Fibroblast of lung (primary cell): ENCODE measurements at regions not wholly inside any gene's neighbourhood (a gene's known extent, or its start where the extent isn't known, plus 50 kb on each side); places are given as distances from the start of the nearest gene placed in this dataset.

Experiments
- DNase-seq, 2 donors: peaks; one replicate each; pipeline versions ENCODE4 v3.0.0 to v3.0.0-alpha.2; 2010; ENCODE audit warnings: low read depth in 2 of 2
- H2AFZ ChIP-seq: 2 replicates; pipeline ENCODE4 v1.5.1; 2012; ENCODE audit warnings: low read length, control low read depth, inconsistent platforms
- H3K27ac ChIP-seq: 2 replicates; pipeline ENCODE4 v1.5.1; 2011; ENCODE audit warnings: low read length, control low read depth; ENCODE audit not compliant: insufficient read depth
- H3K27me3 ChIP-seq: 2 replicates; pipeline ENCODE4 v1.5.1; 2011; ENCODE audit warnings: mild to moderate bottlenecking, low read length; ENCODE audit not compliant: control insufficient read depth, insufficient read depth
- H3K36me3 ChIP-seq: 2 replicates; pipeline ENCODE4 v1.5.1; 2011; ENCODE audit warnings: low read length; ENCODE audit not compliant: control insufficient read depth, insufficient read depth
- H3K4me1 ChIP-seq: 2 replicates; pipeline ENCODE4 v1.5.1; 2011; ENCODE audit warnings: low read length; ENCODE audit not compliant: control insufficient read depth, insufficient read depth; ENCODE audit errors: extremely low read depth
- H3K4me2 ChIP-seq: 2 replicates; pipeline ENCODE4 v1.5.1; 2011; ENCODE audit warnings: low read length, control low read depth; ENCODE audit not compliant: insufficient read depth; ENCODE audit errors: extremely low read depth
- H3K4me3 ChIP-seq, 4 experiments: fragments of 200-600 bp in 1 of 4; sonication (generic) in 1 of 4; replicated peaks in 1 of 4; 2 replicates each; pipeline ENCODE4 v1.5.1; 2011 to 2016; ENCODE audit warnings: low read length in 4 of 4, low read depth in 3 of 4, mild to moderate bottlenecking in 3 of 4, control low read depth in 2 of 4, inconsistent platforms in 1 of 4, mixed read lengths in 1 of 4; ENCODE audit not compliant: insufficient read depth in 1 of 4; ENCODE audit errors: control extremely low read depth in 1 of 4
- H3K79me2 ChIP-seq: 2 replicates; pipeline ENCODE4 v1.5.1; 2012; ENCODE audit warnings: mild to moderate bottlenecking, low read length, inconsistent platforms; ENCODE audit not compliant: control insufficient read depth, insufficient read depth
- H3K9ac ChIP-seq: 2 replicates; pipeline ENCODE4 v1.5.1; 2011; ENCODE audit warnings: mild to moderate bottlenecking, low read length, control low read depth; ENCODE audit not compliant: insufficient read depth
- H3K9me3 ChIP-seq: 2 replicates; pipeline ENCODE4 v1.5.1; 2012; ENCODE audit warnings: low read depth, low read length; ENCODE audit not compliant: control insufficient read depth, insufficient read depth
- H4K20me1 ChIP-seq: 2 replicates; pipeline ENCODE4 v1.5.1; 2011; ENCODE audit warnings: low read length; ENCODE audit not compliant: control insufficient read depth, insufficient read depth; ENCODE audit errors: extremely low read depth
- EZH2 ChIP-seq: IDR thresholded peaks from 2 replicates; pipeline ENCODE4 v1.5.1; 2012; ENCODE audit warnings: low read length, control low read depth, mild to moderate bottlenecking; ENCODE audit errors: missing control alignments
- TF ChIP-seq, protein P1 (sequence below), 2 donors: IDR thresholded peaks in 1 of 2; conservative IDR thresholded peaks in 1 of 2; 1 replicate in 1 of 2; 2 replicates in 1 of 2; pipeline ENCODE4 v1.5.1; 2011 to 2012; ENCODE audit warnings: low read length in 2 of 2, control low read depth in 1 of 2, inconsistent platforms in 1 of 2, low read depth in 1 of 2, mild to moderate bottlenecking in 1 of 2

DNA sequence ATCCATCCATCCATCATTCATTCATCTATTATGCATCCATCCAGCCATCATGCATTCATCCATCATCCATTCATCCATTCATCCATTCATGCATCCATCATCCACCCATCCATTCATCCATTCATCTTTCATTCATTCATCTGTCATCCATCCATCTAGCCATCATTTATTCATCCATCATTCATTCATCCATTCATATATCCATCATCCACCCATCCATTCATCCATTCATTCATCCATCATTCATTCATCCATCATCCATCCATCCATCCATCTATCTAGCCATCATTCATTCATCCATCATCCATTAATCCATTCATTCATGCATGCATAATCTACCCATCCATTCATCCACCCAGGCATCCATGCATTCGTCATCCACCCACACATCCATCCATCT is 1450.3 kb downstream of the TBC1D22A start:
- no peak overlapping the region for H2AFZ ChIP-seq
- DNase-seq: no peak
- H3K9ac ChIP-seq: no peak overlapping the region
- no peaks in the 10 kb centered on the region for H3K36me3 ChIP-seq
- no peak overlapping the region for H3K4me2 ChIP-seq
- H4K20me1 ChIP-seq: no peaks in the 10 kb centered on the region
- no peaks in the 10 kb centered on the region for H3K27me3 ChIP-seq
- no peaks in the 10 kb centered on the region for H3K9me3 ChIP-seq
- H3K79me2 ChIP-seq: no peaks in the 10 kb centered on the region
- H3K4me1 ChIP-seq: no peaks in the 10 kb centered on the region
- H3K27ac ChIP-seq: no peak overlapping the region
- TF ChIP-seq, protein P1, sequence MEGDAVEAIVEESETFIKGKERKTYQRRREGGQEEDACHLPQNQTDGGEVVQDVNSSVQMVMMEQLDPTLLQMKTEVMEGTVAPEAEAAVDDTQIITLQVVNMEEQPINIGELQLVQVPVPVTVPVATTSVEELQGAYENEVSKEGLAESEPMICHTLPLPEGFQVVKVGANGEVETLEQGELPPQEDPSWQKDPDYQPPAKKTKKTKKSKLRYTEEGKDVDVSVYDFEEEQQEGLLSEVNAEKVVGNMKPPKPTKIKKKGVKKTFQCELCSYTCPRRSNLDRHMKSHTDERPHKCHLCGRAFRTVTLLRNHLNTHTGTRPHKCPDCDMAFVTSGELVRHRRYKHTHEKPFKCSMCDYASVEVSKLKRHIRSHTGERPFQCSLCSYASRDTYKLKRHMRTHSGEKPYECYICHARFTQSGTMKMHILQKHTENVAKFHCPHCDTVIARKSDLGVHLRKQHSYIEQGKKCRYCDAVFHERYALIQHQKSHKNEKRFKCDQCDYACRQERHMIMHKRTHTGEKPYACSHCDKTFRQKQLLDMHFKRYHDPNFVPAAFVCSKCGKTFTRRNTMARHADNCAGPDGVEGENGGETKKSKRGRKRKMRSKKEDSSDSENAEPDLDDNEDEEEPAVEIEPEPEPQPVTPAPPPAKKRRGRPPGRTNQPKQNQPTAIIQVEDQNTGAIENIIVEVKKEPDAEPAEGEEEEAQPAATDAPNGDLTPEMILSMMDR (conservative IDR thresholded peaks at IDR 0.05 in 1 of 2, IDR thresholded peaks at IDR 0.05 in 1 of 2; ENCODE audit: low read depth in 1 of 2, low read length in 2 of 2): no peak
- no peak for TF ChIP-seq EZH2
- H3K4me3 ChIP-seq: no peak overlapping the region

DNA sequence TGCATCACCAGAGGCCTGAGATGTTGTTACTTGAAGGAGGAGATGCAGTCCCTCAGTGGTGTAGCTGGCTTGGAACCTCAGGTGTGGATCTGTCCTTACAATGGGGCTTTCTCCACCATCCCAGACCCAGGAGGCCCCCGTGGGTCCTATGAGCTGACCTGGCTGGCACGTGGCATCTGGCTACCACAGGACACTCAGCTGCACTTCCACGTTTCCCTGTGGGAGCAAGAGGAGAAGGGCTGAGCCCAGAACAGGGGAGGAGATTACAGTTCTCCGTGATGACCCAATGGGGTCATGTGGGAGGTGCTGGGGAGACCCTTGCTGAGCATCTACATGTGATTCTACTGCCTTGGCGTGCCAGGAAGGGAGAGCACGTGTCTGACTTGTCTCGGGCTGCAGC is 1448.4 kb downstream of the TBC1D22A start:
- no peak overlapping the region for H3K27ac ChIP-seq
- no peak overlapping the region for H3K4me3 ChIP-seq
- DNase-seq: no peak
- no peak overlapping the region for H3K4me2 ChIP-seq
- H3K79me2 ChIP-seq: no peaks in the 10 kb centered on the region
- H3K9me3 ChIP-seq: no peaks in the 10 kb centered on the region
- H4K20me1 ChIP-seq: no peaks in the 10 kb centered on the region
- H3K4me1 ChIP-seq: no peaks in the 10 kb centered on the region
- TF ChIP-seq, protein P1 (conservative IDR thresholded peaks at IDR 0.05 in 1 of 2, IDR thresholded peaks at IDR 0.05 in 1 of 2; ENCODE audit: low read depth in 1 of 2, low read length in 2 of 2): no peak
- no peak for TF ChIP-seq EZH2
- no peak overlapping the region for H3K9ac ChIP-seq
- no peaks in the 10 kb centered on the region for H3K36me3 ChIP-seq
- no peak overlapping the region for H2AFZ ChIP-seq
- no peaks in the 10 kb centered on the region for H3K27me3 ChIP-seq

DNA sequence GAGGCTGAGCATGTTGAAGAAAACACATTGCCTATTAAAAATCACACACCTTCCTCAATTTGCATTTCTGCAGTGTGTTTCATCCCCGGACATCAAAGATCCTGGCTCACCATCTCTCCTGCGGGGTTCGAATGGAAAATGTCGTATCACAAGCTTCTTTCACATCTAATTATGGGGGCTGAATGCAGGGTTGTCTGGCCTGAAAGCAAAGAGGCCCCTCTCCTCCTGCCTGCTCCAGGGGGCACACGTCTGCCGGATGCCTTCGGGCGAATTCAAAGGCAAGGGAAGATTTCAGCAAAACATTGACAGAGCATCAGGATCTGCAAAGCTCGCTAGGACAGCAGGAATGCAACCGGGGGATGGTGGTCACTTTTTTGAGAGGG is 1447.7 kb downstream of the TBC1D22A start:
- TF ChIP-seq EZH2: no peak
- TF ChIP-seq, protein P1 (conservative IDR thresholded peaks at IDR 0.05 in 1 of 2, IDR thresholded peaks at IDR 0.05 in 1 of 2; ENCODE audit: low read depth in 1 of 2, low read length in 2 of 2): no peak
- Histone ChIP-seq H3K79me2 (no peaks in the 10 kb centered on the region), H3K4me3 (no peak overlapping the region), H3K36me3 (no peaks in the 10 kb centered on the region), H3K4me1 (no peaks in the 10 kb centered on the region), H4K20me1 (no peaks in the 10 kb centered on the region), H3K27me3 (no peaks in the 10 kb centered on the region), H3K9me3 (no peaks in the 10 kb centered on the region), H2AFZ (no peak overlapping the region), H3K4me2 (no peak overlapping the region), H3K27ac (no peak overlapping the region), H3K9ac (no peak overlapping the region)
- no peak for DNase-seq
